ENCODE measurements at regions not wholly inside any gene's neighbourhood (a gene's known extent, or its start where the extent isn't known, plus 50 kb on each side); places are given as distances from the start of the nearest gene placed in this dataset.
A peak's percentile ranks its signal among the peaks of the same experiment; 100 is the strongest.

- Histone ChIP-seq H3K36me3 (no peaks in the 10 kb centered on the region), H3K4me1 (ENCODE audit: low read depth) (no peaks in the 10 kb centered on the region), H3K27ac (no peak overlapping the region), H3K9me3 (ENCODE audit: low read depth) (no peaks in the 10 kb centered on the region), H3K27me3 (no peaks in the 10 kb centered on the region), H3K4me3 (no peak overlapping the region)
- no peak for TF ChIP-seq CTCF (IDR thresholded peaks at IDR 0.05; ENCODE audit: low read depth, low read length)
- no peak for DNase-seq (ENCODE audit: low read depth in 1 of 2, low spot score in 1 of 2)
Observed at GRCh38 chr2:123915380-123915779, 109.7 kb upstream of the CNTNAP5 start.

DNA sequence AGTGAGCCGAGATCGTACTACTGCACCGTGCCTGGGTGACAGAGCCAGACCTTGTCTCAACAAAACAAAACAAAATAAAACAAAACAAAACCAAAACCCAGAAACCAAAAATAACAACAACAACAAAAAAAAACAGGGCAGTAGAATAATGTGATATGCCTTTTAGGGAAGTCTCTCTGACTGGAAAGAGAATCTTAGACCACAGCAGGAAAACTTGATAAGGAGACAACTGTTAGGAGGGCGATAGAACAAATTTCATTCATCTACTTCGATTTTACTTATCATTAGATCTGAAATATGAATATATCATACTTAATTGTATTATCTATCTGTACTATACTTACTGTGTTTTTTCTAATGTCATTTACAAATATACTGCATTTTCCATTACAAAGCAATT is 109.0 kb upstream of the CNTNAP5 start:
- no peak for TF ChIP-seq CTCF (IDR thresholded peaks at IDR 0.05; ENCODE audit: low read depth, low read length)
- Histone ChIP-seq H3K36me3 (no peaks in the 10 kb centered on the region), H3K27me3 (no peaks in the 10 kb centered on the region), H3K4me3 (no peak overlapping the region), H3K4me1 (ENCODE audit: low read depth) (no peaks in the 10 kb centered on the region), H3K27ac (no peak overlapping the region), H3K9me3 (ENCODE audit: low read depth) (no peaks in the 10 kb centered on the region)
- no peak for DNase-seq (ENCODE audit: low read depth in 1 of 2, low spot score in 1 of 2)

- H3K36me3 ChIP-seq = no peaks in the 10 kb centered on the region
- no peak overlapping the region for H3K4me3 ChIP-seq
- no peak for TF ChIP-seq CTCF (IDR thresholded peaks at IDR 0.05; ENCODE audit: low read depth, low read length)
Observed at GRCh38 chr2:123916531-123916930, 108.6 kb upstream of the CNTNAP5 start.

GRCh38 chr2:123917241-123917640 is 107.8 kb upstream of the CNTNAP5 start:
- Histone ChIP-seq H3K27me3 (no peaks in the 10 kb centered on the region), H3K27ac (no peak overlapping the region), H3K9me3 (ENCODE audit: low read depth) (no peaks in the 10 kb centered on the region), H3K36me3 (no peaks in the 10 kb centered on the region), H3K4me3 (no peak overlapping the region), H3K4me1 (ENCODE audit: low read depth) (no peaks in the 10 kb centered on the region)
- DNase-seq (ENCODE audit: low read depth in 1 of 2, low spot score in 1 of 2) = no peak
- no peak for TF ChIP-seq CTCF (IDR thresholded peaks at IDR 0.05; ENCODE audit: low read depth, low read length)

More at GRCh38 chr2:123916531-123916930, 108.6 kb upstream of the CNTNAP5 start:
- H3K27ac ChIP-seq = no peak overlapping the region
- H3K27me3 ChIP-seq = no peaks in the 10 kb centered on the region
- peak in 1 of 2 donors; percentile 5 for DNase-seq (ENCODE audit: low read depth in 1 of 2, low spot score in 1 of 2)
- H3K9me3 ChIP-seq (ENCODE audit: low read depth) = no peaks in the 10 kb centered on the region
- H3K4me1 ChIP-seq (ENCODE audit: low read depth) = no peaks in the 10 kb centered on the region

GRCh38 chr2:123928358-123928757 is 96.7 kb upstream of the CNTNAP5 start:
- Histone ChIP-seq H3K4me1 (ENCODE audit: low read depth) (no peaks in the 10 kb centered on the region), H3K27me3 (no peaks in the 10 kb centered on the region), H3K4me3 (no peak overlapping the region), H3K27ac (no peak overlapping the region), H3K9me3 (ENCODE audit: low read depth) (no peaks in the 10 kb centered on the region), H3K36me3 (no peaks in the 10 kb centered on the region)
- no peak for TF ChIP-seq CTCF (IDR thresholded peaks at IDR 0.05; ENCODE audit: low read depth, low read length)
- DNase-seq (ENCODE audit: low read depth in 1 of 2, low spot score in 1 of 2) = no peak

DNA sequence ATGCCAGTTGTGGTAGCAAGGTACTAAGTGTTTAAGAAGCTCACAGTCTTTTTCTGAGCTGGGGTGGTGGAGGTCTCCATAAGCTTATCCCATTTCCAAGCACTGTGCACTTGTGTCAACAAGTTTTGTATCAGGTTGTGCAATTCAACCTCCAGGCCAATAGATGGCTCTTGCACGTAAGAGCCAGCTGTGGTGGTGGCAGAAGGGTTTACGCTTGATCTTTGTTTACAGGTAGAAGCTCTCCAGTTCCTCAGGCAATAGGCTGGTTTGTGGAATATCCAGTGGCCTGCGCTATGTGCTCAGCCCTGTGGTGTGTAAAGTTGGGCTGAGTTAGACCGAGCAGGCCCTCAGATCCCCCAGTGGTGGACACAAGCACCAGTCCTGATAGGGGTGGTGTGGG is 89.7 kb upstream of the CNTNAP5 start:
- Histone ChIP-seq H3K9me3 (ENCODE audit: low read depth) (no peaks in the 10 kb centered on the region), H3K27ac (no peak overlapping the region), H3K4me3 (no peak overlapping the region), H3K27me3 (no peaks in the 10 kb centered on the region), H3K4me1 (ENCODE audit: low read depth) (no peaks in the 10 kb centered on the region), H3K36me3 (no peaks in the 10 kb centered on the region)
- TF ChIP-seq CTCF (IDR thresholded peaks at IDR 0.05; ENCODE audit: low read depth, low read length) = no peak
- DNase-seq (ENCODE audit: low read depth in 1 of 2, low spot score in 1 of 2) = no peak
